ENCODE measurements at regions not wholly inside any gene's neighbourhood (a gene's known extent, or its start where the extent isn't known, plus 50 kb on each side); places are given as distances from the start of the nearest gene placed in this dataset.
"Not testable (repeated sequence)": the region's sequence is repeated elsewhere in the genome, so short reads cannot be mapped to it uniquely, and the experiment has no call there.

- TF ChIP-seq, protein P1, sequence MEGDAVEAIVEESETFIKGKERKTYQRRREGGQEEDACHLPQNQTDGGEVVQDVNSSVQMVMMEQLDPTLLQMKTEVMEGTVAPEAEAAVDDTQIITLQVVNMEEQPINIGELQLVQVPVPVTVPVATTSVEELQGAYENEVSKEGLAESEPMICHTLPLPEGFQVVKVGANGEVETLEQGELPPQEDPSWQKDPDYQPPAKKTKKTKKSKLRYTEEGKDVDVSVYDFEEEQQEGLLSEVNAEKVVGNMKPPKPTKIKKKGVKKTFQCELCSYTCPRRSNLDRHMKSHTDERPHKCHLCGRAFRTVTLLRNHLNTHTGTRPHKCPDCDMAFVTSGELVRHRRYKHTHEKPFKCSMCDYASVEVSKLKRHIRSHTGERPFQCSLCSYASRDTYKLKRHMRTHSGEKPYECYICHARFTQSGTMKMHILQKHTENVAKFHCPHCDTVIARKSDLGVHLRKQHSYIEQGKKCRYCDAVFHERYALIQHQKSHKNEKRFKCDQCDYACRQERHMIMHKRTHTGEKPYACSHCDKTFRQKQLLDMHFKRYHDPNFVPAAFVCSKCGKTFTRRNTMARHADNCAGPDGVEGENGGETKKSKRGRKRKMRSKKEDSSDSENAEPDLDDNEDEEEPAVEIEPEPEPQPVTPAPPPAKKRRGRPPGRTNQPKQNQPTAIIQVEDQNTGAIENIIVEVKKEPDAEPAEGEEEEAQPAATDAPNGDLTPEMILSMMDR (IDR thresholded peaks at IDR 0.05) = no peak
- Histone ChIP-seq H3K36me3 (no peaks in the 10 kb centered on the region), H3K9me3 (no peaks in the 10 kb centered on the region), H3K4me3 (no peak overlapping the region), H3K27ac (peak overlapping the region; percentile 44 to 51), H3K27me3 (no peaks in the 10 kb centered on the region), H3K4me1 (peaks cover 0 to 26% (median 7%) of the 10 kb centered on the region in 4 donors)
- intact Hi-C loops (cut with DNase I; ENCODE audit: low total_unique reads) = no loop called here
- DNase-seq = no peak
These were observed 204.2 kb downstream of the BCAS1 start for GRCh38 chr20:53865901-53866793.

GRCh38 chr20:53864765-53865683, 205.4 kb downstream of the BCAS1 start:
- intact Hi-C loops (cut with DNase I; ENCODE audit: low total_unique reads); H3K4me3 ChIP-seq; DNase-seq; H3K27me3 ChIP-seq; H3K36me3 ChIP-seq; H3K9me3 ChIP-seq: not testable (repeated sequence)
- Histone ChIP-seq H3K27ac (peak overlapping the region in 1 of 2 donors; percentile 24), H3K4me1 (peaks cover 0 to 26% (median 7%) of the 10 kb centered on the region in 4 donors)

GRCh38 chr20:53863923-53864641, 206.3 kb downstream of the BCAS1 start:
- intact Hi-C loops (cut with DNase I; ENCODE audit: low total_unique reads); H3K4me3 ChIP-seq: not testable (repeated sequence)

DNA sequence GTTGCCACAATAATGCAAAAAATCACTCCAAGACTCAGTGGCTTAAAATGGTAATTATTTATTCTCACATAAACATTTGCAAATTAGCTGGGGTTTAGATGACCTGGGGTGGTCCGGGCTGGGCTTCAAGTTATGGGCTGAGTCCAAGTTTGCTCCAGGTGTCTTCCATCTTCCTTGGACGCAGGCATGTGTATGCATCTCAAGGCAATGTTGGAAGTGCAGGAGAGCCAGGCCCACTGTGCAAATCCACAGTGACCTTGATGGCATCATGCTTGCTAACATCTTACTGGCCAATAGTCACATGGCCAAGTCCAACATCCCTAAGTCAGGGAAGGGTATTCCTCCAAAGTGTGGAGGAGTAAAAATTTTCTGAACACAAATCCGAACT, 206.9 kb downstream of the BCAS1 start:
- not testable (repeated sequence) for H3K27ac ChIP-seq

More at GRCh38 chr20:53863923-53864641, 206.3 kb downstream of the BCAS1 start:
- H3K36me3 ChIP-seq, DNase-seq, H3K9me3 ChIP-seq, H3K27ac ChIP-seq, H3K27me3 ChIP-seq: not testable (repeated sequence)
- peaks cover 0 to 19% (median 7%) of the 10 kb centered on the region in 4 donors for H3K4me1 ChIP-seq

DNA sequence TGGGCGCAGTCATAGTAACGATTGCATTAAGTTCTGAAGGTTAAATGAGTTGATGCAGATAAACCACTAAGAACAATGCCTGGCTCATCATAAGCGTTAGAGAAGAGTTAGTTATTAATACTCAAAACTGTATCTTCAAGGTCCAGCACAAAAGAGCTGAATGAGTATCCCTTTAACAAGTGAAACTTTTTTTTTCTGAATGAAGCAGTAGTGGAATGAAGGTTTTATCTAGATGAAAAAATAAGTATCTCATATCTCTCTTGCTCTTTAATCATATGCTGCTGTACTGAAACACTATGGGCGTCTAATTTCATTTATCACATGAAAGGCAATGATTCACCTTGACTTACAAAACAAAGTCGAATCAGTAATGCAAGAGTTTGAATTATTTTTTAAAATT, 207.4 kb downstream of the BCAS1 start:
- DNase-seq; H3K9me3 ChIP-seq; H3K27me3 ChIP-seq; H3K36me3 ChIP-seq; H3K27ac ChIP-seq; H3K4me3 ChIP-seq; intact Hi-C loops (cut with DNase I; ENCODE audit: low total_unique reads): not testable (repeated sequence)
- peaks cover 0 to 19% (median 7%) of the 10 kb centered on the region in 4 donors for H3K4me1 ChIP-seq

More for the DNA sequence above, 206.9 kb downstream of the BCAS1 start:
- H3K9me3 ChIP-seq; H3K36me3 ChIP-seq; DNase-seq; H3K27me3 ChIP-seq; intact Hi-C loops (cut with DNase I; ENCODE audit: low total_unique reads); H3K4me3 ChIP-seq: not testable (repeated sequence)
- peaks cover 0 to 19% (median 7%) of the 10 kb centered on the region in 4 donors for H3K4me1 ChIP-seq

- H3K4me1 ChIP-seq = peaks cover 0 to 19% (median 7%) of the 10 kb centered on the region in 4 donors
- intact Hi-C loops (cut with DNase I; ENCODE audit: low total_unique reads) = not testable (repeated sequence)
These were observed 207.9 kb downstream of the BCAS1 start for GRCh38 chr20:53862490-53862889.

GRCh38 chr20:53862136-53862397, 208.3 kb downstream of the BCAS1 start:
- H3K4me3 ChIP-seq; H3K36me3 ChIP-seq; H3K27ac ChIP-seq; intact Hi-C loops (cut with DNase I; ENCODE audit: low total_unique reads); H3K27me3 ChIP-seq; H3K9me3 ChIP-seq; DNase-seq: not testable (repeated sequence)
- H3K4me1 ChIP-seq = peaks cover 0 to 18% (median 7%) of the 10 kb centered on the region in 4 donors

More at GRCh38 chr20:53862490-53862889, 207.9 kb downstream of the BCAS1 start:
- not testable (repeated sequence) for H3K9me3 ChIP-seq, H3K27me3 ChIP-seq, DNase-seq, H3K4me3 ChIP-seq, H3K36me3 ChIP-seq, H3K27ac ChIP-seq

DNA sequence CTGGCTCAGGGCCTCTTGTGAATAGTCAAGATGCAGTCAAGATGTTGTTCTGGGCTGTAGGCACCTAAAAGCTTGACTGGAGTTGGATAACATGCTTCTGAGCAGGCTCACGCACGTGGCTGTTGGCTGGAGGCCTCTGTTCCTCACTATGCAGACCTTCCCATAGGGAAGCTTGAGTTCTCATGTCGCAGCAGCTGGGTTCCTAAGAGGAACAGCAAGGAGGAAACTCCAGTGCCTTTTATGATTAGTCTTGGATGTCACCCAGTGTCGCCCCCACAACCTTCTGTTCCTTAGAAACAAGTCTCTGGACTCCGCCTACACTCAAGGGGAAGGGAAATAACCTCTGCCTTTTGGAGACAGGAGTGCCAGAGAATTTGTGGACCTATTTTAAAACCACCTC, 210.7 kb downstream of the BCAS1 start:
- H3K9me3 ChIP-seq = no peaks in the 10 kb centered on the region
- no peaks in the 10 kb centered on the region for H3K27me3 ChIP-seq
- H3K4me1 ChIP-seq = no peaks in the 10 kb centered on the region
- intact Hi-C loops (cut with DNase I; ENCODE audit: low total_unique reads) = no loop called here
- DNase-seq = peak; percentile 64 to 68
- TF ChIP-seq, protein P1 (IDR thresholded peaks at IDR 0.05) = no peak
- H3K27ac ChIP-seq = no peak overlapping the region
- H3K36me3 ChIP-seq = no peaks in the 10 kb centered on the region
- no peak overlapping the region for H3K4me3 ChIP-seq

DNA sequence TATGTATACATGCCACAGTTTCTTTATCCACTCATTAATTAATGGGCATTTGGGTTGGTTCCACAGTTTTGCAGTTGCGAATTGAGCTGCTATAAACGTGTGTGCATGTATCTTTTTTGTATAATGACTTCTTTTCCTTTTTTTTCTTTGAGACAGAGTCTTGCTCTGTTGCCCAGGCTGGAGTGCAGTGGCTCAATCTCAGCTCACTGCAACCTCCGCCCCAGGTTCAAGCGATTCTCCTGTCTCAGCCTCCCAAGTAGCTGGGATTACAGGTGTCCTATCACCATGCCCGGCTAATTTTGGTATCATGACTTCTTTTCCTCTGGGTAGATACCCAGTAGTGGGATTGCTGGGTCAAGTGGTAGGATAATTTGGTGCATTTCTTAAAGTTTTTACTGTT, 211.4 kb downstream of the BCAS1 start:
- H3K27ac ChIP-seq; H3K4me3 ChIP-seq; DNase-seq; H3K4me1 ChIP-seq; H3K27me3 ChIP-seq; intact Hi-C loops (cut with DNase I; ENCODE audit: low total_unique reads); H3K36me3 ChIP-seq; H3K9me3 ChIP-seq: not testable (repeated sequence)

GRCh38 chr20:53858516-53858915, 211.9 kb downstream of the BCAS1 start:
- DNase-seq; H3K4me1 ChIP-seq; H3K27me3 ChIP-seq; H3K4me3 ChIP-seq; H3K9me3 ChIP-seq; H3K36me3 ChIP-seq; H3K27ac ChIP-seq; intact Hi-C loops (cut with DNase I; ENCODE audit: low total_unique reads): not testable (repeated sequence)
